HG02884 (cell line): ENCODE measurements at regions not wholly inside any gene's neighbourhood (a gene's known extent, or its start where the extent isn't known, plus 50 kb on each side); places are given as distances from the start of the nearest gene placed in this dataset.
A peak's percentile ranks its signal among the peaks of the same experiment; 100 is the strongest.
"Not testable (repeated sequence)": the region's sequence is repeated elsewhere in the genome, so short reads cannot be mapped to it uniquely, and the experiment has no call there.

Experiments
- ATAC-seq: cut with Tn5 transposase; IDR thresholded peaks from one replicate; pipeline ENCODE4 v1.9.1; 2021; ENCODE audit warnings: mild to moderate bottlenecking, moderate library complexity; ENCODE audit not compliant: unreplicated experiment

DNA sequence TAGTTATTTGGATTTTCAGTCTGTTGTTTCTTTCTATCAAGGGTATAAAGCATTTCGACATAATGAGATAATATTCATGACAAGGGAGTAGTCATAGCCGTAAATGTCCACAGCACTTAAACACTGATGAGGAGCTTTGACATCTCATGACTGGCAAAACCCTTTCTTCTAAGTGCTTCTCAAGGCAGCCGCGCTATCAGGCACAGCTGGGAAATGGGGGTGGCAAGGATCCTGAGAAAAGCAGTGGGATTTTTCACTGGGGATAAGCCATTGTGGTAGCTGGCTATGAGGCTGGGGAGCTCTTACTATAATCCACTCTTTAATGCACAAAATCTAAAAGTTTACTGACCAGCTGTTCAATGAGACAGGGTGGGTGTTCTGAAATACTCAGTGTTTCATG is 493.2 kb upstream of the KLF6 start:
- ATAC-seq, result no peak

DNA sequence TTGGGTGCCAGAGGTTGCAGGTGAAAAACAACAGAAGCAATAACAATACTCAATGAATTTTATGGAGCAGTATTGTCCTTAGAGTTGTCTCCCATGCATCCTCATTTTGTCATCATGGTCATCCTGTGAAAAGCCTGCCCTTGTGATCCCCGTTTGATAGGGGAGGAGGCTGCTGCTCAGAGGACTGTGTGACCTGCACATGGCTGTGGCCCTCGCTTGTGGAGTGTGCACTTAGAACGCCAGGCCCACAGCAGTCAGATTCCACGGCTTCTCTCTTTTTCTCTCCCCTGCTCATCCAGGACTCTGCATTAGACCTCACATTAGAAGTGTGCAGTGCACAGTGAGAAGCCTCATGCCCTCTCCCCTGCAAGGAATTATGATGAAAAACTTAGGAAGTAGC is 491.1 kb upstream of the KLF6 start:
- no peak for ATAC-seq

DNA sequence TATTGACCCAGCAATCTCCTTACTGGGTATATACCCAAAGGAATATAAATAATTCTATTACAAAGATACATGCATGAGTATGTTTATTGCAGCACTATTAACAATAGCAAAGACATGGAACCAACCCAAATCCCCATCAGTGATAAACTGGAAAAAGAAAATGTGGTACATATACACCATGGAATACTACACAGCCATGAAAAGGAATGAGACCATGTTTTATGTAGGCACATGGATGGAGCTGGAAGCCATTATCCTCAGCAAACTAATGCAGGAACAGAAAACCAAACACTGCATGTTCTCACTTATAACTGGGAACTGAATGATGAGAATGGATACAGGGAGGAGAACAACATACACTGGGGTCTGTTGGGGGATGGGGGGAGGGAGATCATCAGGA is 489.7 kb upstream of the KLF6 start:
- ATAC-seq, result not testable (repeated sequence)

- ATAC-seq, result no peak
Observed at GRCh38 chr10:4271193-4271592, 486.2 kb upstream of the KLF6 start.

DNA sequence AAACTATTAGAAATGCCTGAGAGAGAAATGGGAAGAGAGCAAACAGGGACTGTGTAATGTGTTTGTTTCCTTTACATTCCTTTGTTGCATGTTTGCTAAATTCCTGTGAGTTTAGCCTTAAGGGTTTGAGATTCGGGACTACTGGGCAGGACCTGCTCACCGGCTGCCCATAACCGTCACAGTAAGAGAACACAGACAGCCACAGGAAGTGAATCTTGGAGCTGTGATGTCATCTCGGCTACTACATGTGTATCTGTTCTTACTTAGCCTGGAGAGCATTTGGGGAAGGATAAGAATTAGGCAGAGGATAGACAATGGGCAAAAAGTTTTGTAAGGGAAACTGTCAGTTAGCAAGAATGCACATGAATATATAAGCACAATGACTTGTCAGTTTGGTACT is 485.1 kb upstream of the KLF6 start:
- ATAC-seq, result no peak

- not testable (repeated sequence) for ATAC-seq
Observed at GRCh38 chr10:4268490-4268889, 483.5 kb upstream of the KLF6 start.

GRCh38 chr10:4267086-4267773 is 482.2 kb upstream of the KLF6 start:
- no peak for ATAC-seq

DNA sequence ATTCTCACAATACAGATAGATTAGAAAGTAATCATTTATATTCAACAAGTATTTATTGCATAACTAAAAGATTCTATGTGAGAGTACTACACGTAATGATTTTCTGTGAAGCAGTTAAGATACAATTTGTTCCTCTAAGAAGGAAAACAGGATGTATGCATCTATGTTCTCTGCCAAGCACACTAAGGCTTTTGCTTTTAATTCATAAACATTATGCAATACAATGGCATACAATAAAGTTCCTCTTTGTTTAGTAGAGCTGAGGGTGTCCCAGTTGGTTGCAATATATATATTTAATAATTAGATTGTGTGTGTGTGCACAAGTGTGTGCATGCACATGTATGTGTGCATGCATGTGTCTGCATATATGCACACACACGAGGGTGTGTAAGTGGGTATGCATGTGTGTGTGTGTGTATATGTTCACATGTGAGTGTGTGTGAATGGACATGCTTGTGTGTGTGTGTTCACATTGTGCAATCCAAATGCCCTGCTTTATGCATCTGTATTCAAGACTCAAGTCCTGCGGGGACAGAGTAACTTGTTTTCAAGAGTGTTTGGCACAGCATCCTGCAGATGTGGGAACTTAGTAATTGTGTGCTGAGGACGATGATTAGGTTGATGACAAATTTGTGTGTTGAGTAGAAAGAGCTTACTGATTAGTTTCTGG is 481.5 kb upstream of the KLF6 start:
- no peak for ATAC-seq

- ATAC-seq, result no peak
Observed at GRCh38 chr10:4265964-4266363, 481.0 kb upstream of the KLF6 start.

DNA sequence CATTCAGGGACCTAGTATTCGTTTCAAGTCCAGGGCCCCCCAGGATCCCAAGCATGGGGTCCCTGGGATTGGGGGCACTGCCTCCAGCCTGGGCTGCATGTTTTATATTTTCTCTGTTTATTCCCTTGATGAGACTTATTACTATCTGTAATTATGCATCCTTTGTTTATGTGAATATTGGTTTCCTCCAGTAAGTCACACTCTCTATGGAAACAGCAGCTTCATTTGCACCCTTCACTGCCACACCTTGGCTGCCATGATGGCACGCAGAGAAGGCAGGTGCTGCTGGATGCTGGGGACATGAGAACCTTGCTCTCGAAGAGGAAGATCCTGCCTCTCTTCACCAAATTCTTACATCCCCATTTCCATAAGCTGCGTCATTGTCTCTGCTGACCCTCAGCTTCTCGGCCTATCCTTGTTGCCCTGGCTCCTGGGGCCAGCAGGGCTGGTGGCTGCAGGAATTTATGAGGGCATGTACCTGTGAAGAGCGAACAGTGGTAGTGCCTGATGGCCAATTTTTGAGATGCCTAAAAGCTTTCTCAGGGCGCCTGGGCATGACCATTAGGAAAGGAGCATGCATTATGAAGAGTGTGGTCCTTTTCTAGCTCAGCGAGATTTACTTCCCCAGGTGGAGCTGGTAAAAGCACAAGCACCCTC is 479.3 kb upstream of the KLF6 start:
- no peak for ATAC-seq

GRCh38 chr10:4263601-4263921 is 478.6 kb upstream of the KLF6 start:
- no peak for ATAC-seq

GRCh38 chr10:4262870-4263600 is 478.0 kb upstream of the KLF6 start:
- no peak for ATAC-seq

GRCh38 chr10:4262449-4262848 is 477.4 kb upstream of the KLF6 start:
- no peak for ATAC-seq

- no peak for ATAC-seq
Observed at GRCh38 chr10:4260483-4261124, 475.6 kb upstream of the KLF6 start.

DNA sequence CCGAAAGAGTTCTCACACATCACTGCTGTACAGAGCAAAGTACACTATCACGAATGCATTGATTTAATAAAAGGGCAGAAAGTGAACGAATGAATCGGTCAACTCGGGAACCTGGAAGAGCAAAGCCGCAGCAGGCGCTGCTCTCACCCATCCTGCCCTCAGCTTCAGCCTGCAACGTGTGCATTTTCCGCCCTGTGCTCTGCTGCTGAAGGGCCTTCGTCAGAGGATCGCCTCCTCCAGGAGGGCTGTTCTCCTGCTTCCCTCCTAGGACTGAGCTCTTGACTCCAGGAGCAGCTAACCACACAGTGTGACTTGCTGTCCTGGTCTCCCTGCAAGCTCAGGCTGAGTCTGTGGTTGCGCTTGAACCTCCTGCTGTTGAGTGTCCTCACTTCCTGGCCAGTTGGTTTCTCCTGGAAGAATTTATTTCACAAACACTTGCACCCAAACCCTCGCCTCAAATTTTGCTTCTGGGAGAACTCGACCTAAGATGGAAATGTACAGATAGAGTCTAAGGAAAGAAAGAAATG is 473.0 kb upstream of the KLF6 start:
- ATAC-seq, result no peak

- ATAC-seq, result no peak
Observed at GRCh38 chr10:4256971-4257370, 472.0 kb upstream of the KLF6 start.

DNA sequence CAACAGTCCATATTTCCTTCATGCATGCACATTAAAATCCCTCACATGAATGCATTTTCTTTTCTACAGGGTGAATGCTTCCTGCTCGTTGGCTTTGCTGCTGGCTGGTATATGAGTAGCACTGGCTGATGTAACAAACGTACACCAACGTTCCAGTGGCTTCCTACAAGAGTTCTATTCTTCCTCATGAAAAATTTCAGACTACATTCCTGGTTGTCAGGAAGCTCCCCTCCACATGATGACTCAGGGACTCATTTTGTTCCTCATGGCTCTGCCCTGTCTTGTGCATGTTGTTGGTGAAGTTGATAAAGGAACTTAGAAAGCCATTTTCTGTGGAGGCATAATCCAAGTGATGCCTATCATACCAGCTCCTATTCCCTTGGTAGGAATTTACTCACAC is 470.7 kb upstream of the KLF6 start:
- no peak for ATAC-seq

- ATAC-seq, result no peak
Observed at GRCh38 chr10:4254101-4254994, 469.3 kb upstream of the KLF6 start.

DNA sequence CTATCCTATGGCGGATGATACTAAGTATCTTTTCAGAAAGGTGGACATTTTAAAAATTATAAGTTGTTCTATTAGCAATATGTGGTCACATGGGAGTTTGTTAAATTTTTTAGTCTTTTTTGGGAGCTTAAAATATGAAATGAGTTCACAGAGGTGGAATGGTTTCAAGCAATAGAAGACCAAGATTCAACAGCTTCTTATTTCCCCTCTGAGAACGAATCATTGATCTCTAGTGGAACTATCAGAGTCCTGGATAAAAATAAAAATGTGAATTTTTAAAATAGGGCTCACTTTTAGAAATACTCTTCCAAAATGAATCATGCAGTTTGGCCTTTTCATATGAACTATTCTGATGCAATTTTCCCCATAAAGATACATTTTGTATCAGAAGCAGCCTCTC is 467.7 kb upstream of the KLF6 start:
- ATAC-seq, result no peak

GRCh38 chr10:4250587-4250887 is 465.5 kb upstream of the KLF6 start:
- ATAC-seq, result peak; percentile 85
